ENCODE measurements at regions not wholly inside any gene's neighbourhood (a gene's known extent, or its start where the extent isn't known, plus 50 kb on each side); places are given as distances from the start of the nearest gene placed in this dataset.
"Not testable (repeated sequence)": the region's sequence is repeated elsewhere in the genome, so short reads cannot be mapped to it uniquely, and the experiment has no call there.

DNA sequence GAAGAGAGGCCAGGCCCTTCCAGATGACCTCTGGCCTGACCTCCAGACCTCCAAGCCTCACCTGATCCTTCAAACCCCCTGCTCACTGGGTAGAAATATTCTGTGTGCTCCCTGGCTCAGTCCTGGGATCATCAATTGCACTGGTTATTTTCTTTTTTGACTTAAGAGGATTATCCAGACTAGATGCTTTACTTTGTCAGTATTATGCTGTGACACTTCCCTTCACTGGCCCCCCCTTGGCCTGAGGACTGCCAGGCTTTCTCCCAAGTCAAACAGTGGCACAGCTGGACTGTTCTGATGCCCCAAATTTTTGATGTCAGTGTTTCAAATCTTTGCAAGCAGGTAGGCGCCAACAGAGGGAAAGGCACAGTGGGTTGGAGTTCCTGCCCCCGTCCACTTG is 156.3 kb upstream of the SKOR2 start:
- no peak for DNase-seq (ENCODE audit: low spot score)

DNA sequence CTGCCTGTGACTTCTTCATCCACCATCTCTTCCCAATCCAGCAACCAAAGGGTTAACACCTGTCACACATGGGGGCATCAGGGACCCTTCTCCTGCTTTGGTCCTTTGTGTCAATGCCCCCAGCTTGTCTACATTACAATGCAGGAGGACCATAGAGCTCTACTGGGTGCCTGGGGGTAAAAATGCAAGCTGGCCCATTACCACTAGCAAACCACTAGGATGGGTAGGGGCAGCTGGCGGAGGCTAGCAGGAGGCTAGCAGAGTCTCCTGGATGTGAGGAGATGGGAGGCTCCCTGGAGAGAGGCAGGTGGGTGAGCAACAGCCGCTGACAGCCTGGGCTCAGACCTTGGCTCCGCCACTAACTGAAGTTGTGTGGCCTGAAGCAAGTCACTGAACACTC is 153.4 kb upstream of the SKOR2 start:
- DNase-seq (ENCODE audit: low spot score), result no peak

DNA sequence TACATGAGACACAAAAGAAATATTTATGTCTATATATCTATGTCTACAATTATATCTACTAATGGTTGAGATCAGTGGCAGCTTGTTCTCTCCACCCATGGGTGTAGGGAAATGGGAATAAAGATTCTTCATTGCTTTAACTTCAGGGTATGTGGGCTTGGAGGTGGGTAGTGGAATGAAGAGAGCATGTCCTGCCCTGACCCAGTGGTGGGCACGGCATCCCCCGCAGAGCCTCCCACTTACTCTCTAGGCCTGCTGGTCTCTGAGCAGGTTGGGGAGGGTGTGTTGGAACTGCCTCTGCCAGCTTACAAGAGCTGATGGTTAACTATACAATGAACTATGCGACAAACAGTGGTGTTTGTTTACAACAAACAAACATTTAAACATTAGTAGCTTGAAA is 152.5 kb upstream of the SKOR2 start:
- no peak for DNase-seq (ENCODE audit: low spot score)

DNA sequence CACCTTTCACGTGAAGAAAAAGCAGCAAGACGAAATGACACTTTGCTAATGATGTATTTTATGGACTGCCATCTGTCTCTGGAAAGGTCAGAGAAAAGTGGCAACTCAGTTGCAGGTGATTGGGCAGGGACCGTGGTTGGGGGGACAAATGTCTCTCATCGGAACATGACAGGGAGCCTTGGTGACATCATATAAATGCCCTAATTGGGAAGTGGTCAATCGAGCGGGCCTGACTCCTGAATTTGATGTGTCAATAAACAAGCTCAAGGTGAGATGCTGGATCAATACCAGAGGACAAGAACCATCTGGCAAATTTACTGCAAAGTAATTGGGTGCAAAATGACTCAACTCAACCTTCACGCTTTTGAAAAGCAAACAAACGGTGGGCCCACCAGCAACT is 151.9 kb upstream of the SKOR2 start:
- no peak for DNase-seq (ENCODE audit: low spot score)

DNA sequence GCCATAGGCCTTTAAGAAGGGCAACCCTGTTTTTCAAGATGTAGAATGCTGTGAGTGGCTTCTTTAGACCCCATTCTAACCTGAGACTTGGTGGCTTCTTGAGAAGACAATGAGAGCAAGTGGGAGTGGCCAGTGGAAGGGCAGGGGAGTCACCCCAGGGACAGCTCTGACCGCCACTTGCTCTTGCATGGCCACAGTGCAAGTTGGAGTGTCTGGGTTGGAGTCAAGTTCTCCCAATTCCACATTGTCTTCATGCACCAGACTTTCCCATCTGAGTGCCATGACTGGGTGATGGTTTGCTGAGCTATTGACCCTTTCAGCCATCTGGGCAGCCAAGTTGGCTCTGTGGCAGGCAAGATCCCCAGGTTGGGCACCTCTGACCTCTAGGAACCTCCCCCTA is 148.0 kb upstream of the SKOR2 start:
- no peak for DNase-seq (ENCODE audit: low spot score)

DNA sequence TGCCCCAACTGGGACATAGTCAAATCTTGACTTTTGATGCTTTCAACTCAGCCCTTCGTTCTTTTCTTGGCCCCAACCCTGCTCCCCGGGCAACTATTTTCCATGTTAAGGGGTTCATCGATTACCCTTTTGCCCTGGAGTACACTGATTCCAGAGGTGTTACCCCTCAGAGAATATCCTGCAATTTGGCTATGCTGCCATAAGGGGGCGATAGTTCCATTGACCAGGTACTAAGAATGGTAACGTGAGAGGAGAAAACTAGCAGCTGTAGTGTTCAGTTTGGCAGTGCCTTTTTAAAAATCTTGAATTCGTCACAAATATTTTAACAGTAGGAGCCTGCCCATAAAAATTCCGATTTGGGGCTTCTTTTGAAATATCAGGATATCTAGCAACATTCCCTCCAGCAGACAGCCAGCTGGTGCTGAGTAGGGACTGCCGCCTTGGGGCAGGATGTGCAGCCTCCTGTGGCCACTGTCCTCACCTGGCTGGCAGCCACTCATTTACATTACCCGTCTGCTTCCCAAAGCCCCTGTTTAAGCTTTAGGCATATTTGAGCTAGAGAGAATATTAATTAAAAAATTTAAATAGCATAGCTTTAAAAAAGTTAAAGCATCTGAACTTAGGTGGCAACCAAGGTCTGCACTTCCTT is 146.3 kb upstream of the SKOR2 start:
- no peak for DNase-seq (ENCODE audit: low spot score)

DNA sequence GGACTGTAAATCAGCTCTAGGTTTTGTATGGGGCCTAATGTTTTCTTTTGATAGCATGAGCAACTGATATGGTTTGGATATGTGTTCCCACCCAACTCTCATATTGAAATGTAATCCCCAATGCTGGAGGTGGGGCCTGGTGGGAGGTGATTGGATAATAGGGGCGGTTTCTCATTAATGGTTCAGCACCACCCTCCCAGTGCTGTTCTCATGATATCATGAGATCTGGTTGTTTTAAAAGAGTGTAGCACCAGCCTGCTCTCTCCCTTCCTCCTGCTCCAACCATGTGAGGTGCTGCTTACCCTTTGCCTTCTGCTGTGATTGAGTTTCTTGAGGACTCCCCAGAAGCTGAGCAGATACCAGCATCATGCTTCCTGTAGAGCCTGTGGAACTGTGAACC is 140.2 kb upstream of the SKOR2 start:
- DNase-seq (ENCODE audit: low spot score), result no peak

DNA sequence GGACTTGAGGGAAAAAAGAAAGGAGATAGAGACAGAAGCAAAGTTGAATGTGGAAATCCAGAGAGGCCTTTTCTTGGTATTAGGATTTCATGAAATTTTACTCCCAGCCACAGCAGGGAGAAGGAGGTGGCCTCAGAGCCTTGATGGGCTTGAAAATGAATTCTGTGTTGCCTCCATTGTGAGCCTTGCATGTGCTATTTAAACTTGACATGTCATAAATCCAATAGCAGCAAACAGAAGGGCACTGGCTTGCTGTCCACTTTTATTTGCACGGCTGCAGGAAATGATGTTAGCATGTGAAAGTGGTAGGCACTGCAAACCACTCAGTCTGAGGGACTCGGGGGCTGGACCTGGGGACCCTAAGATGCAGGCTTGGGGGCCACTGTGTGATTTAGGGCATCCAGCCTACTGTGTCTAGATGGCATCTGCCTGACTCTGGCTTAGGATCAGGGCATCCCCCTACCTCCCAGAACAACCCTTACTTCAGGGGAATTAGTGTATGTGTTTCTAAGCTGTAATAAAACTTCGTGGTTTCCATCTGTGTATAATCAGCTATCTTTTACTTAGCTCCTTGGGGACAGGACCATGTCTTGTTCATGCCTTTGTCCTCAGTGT is 139.1 kb upstream of the SKOR2 start:
- DNase-seq (ENCODE audit: low spot score), result no peak

DNA sequence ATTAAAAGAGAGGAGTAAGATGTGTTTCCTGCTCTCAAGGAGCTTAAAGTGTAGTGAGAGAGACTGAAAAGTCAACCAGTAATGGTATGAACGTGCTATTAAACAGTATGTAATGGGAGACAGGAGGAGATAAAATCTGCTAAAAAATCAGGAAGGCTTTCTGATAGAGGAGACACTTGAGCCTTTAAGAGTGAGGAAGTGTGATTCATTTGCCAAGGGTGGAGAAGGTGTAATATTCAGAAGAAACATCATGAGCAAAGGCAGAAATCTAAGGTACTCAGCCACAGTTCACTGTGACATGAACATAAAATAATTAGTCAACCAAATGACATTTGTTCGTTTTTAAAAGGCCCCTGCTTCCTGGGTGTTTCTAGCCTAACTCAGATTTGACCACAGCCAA is 137.8 kb upstream of the SKOR2 start:
- no peak for DNase-seq (ENCODE audit: low spot score)

DNA sequence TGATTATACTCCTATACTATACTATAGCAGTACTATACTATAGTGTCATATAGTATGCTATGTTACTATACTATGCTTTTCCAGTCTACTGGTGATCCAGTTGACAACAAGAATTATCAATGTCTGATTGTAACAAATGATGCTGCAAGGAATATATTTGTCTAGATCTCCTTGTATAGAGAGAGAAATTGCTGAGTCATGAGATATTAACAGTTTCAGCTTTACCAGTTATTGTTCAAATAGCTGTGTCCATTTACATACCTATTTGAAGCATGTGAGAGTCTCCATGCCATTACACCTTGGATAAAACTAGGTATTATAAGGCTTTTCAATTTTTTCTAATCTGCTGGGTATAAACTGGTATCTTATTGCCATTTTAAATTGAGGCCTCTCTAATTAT is 136.4 kb upstream of the SKOR2 start:
- DNase-seq (ENCODE audit: low spot score), result no peak

DNA sequence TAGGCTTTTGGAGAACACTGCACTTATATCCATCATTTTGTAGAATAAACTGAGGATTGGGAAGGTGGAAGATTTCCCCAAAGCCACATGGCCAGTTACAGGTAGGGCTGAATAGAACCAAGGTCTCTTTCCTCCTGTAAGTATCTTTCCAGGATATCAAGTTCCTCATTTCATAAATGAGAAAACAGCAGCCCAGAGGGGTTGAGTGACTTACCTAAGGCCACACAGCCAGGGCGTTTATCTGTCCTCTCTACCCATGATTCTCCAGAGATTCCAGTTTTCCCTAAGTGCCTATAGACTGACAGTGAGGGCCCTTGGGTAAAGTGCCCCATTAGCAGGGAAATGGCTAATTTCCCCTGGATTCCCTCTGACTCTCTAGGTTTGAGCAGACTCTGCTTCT is 132.3 kb upstream of the SKOR2 start:
- DNase-seq (ENCODE audit: low spot score), result no peak

DNA sequence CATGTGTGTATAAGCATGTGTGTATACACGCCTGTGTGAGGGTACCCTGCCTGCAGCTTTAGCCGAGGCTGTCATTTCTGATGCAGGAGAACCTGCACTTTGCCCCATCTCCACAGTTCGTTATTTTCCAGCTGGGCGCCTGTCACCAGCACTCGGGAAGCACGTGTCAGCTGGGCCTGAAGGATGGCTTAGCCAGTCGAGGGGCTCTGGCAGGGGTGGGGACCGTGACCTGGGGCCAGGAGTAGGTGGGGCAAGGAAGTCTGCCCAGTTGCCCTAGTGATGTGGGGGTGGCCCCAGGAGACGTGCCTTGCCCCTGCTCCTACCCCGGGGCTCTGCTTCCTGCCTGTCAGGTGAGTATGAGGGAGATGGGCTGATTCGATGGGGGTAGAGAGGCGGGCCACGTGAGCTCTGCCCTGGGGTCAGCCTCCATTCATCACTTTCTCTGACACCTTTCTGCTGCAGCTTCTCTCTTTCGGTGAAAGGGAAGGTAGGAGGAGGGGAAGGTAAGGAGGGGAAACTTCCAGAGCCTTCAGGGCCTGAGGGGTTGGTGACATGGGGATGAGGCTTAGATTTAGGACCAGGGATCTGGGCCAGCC is 130.6 kb upstream of the SKOR2 start:
- DNase-seq (ENCODE audit: low spot score), result no peak

DNA sequence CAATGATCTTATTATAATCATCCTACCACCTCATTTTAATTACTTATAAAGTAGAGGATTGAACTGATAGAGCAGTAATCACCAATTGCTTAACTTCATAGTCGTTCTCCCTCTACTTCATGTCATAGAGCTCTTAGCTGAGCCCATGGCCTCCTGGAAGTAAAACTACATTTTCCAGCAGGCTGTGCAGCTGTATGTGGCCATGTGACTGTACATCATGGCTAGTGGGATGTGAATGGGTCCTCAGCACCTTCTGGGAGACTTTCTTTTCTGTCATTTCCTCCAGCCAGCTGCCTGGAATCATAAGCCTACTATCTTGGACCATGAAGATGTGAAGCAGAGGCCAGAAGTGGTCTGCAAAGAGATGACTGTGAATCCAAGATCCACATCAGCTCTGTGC is 128.7 kb upstream of the SKOR2 start:
- DNase-seq (ENCODE audit: low spot score), result no peak

DNA sequence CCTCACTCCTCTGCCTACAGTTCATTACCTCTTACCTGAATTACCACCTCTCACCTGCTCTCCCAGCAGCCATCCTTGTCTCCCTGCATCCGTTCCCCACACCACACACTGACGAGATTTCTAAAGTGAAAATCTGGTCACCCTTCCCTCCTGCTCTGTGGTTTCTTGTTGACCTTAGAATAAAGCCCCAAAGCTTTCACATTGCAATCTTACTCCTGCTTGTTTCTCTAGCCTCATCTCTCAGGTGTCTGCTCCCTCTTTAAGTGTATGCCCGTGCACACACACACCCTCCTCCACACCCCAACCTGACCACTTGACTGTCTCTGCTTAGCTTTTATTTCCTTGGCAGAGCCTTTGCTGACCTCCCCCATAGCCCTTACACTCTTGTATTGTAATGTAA is 122.0 kb upstream of the SKOR2 start:
- no peak for DNase-seq (ENCODE audit: low spot score)

DNA sequence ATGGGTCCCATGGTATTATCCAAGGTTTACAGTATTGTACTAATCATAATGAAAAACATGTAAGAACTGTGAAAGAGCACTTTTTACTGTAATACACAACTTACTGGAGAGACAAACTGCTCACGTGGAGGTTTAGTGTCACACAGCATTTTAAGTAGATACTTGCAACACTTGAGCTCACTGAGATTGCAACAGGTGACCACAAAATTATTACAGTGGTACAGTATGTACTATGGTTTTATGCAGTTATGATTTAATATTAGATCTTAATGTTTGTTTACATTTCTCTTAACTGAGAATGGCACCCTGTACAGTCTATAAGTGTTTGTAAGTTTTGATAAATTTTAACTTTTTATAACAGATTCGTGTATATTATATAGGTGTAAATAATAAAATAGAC is 118.6 kb upstream of the SKOR2 start:
- DNase-seq (ENCODE audit: low spot score), result no peak

DNA sequence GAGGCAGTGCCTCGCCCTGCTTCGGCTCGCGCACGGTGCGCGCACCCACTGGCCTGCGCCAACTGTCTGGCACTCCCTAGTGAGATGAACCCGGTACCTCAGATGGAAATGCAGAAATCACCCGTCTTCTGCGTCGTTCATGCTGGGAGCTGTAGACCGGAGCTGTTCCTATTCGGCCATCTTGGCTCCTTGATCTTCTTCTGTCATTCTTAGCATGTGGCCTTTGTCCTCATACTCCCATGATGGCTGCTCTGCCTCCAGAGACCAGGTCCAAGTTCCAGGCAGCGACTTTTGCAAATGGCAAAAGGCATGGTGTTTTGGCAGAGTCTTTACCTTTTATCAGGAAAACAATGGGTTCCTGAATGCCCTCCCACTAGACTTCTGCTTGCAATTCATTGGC is 102.6 kb upstream of the SKOR2 start:
- not testable (repeated sequence) for DNase-seq (ENCODE audit: low spot score)

DNA sequence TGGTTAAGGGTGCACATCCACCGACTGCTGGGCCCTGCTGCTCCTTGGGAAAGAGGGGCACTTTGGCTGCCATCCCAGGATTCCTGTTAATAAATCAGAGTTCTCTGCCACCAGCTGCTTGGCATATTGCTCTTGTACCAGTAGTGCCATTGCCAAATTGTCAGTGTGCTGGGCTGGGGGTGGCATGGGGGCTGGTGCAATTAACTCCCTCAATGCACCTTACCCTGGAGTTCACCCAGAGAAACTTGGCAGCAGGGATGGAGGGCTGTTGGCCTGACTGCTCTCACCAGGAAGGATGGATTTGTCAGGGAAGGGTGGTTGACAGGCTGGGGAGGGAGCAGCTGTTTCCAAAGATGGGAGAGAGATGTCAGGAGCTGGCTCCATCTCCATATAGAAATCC is 94.6 kb upstream of the SKOR2 start:
- DNase-seq (ENCODE audit: low spot score), result no peak

DNA sequence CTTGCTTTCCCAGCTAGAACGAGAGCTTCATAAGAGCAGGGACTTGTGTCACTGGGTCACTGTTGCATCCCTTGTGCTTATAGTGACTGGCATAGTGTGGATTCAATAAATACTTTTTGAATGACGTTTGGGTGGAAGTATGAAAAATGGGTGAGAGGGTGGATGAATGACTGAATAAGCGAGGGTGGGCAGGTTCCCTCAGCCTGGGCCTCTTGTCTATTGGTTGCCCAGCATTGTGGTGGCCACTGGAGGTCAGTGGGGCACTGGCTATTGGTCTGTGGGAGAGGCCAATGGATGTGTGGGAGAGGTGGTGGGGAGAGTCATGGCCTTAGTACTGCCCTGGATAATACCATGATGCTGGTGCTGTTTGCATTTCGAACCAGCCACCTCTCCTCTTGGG is 93.8 kb upstream of the SKOR2 start:
- DNase-seq (ENCODE audit: low spot score), result peak; percentile 31

DNA sequence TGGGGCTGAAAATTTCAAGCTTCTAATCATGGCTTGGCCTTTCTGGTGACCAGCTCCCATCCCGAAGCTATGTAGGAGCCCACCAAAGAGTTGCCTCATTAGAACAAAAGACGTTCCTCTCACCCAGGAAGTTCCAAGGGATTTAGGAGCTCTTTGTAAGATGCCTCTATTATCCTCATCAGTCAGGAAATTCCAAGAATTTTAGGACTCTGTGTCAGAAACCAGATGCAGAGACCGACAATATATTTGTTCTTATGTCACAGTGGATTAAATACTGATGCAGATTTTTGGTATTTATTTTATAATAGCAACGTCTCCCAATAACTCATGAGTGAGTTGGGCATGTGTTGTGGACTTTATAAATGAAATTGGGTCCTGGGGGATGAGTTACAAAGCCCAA is 91.8 kb upstream of the SKOR2 start:
- DNase-seq (ENCODE audit: low spot score), result peak; percentile 32

DNA sequence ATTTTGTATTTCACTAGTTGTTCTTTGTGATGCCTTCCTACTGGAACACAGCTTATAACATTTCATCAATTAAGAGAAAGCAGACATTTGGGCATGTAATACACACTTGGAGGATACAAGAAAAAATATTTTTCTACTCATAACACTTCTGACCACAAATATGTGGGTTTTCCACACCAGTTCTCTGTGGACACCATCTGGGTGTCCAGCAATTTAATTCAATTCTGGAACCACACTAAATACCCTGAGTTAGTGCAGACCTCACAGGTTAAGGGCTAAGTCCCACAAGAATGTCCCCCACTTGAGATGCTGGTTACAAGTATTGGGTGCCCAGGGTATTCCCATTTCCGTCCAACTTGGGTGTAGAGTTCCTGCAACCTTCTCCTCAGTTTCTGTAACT is 91.1 kb upstream of the SKOR2 start:
- DNase-seq (ENCODE audit: low spot score), result no peak

DNA sequence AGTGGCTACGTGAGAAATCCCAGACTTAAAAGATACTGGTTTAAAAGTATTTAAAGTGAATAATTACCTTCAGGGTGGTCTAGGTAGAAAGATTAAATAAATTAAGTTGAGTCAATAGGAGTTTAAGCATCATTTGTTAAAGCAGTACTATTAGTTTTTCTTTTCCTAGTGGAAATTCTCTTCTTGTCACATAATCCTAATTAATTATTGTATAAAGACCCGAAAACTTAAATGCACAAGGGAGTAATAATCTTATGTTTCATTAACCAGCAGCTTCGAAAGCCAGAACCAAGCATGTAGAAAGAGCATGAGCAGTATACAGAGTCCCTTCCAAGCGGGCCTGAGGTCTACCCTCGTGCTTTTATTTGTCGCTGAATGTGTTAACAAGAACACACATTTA is 90.2 kb upstream of the SKOR2 start:
- DNase-seq (ENCODE audit: low spot score), result no peak

DNA sequence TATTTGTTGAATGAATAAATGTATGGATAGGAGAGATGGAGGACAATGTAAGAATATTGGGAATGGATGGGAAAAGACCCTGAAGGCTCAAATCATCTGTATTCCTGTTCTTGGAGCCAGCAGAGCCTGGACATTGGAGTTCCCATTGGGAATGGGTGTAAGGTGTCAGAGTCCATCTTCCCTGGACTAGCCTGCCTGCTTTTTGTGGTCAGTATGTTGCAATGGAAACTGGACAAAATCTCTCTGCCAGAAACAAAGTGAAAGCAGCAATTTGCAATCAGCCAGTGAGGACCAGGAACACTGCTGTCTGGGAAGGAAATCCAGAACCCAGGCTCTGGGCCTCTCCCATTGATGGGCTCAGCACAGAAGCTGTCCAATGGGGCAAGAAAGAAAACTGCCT is 83.5 kb upstream of the SKOR2 start:
- peak; percentile 9 for DNase-seq (ENCODE audit: low spot score)

DNA sequence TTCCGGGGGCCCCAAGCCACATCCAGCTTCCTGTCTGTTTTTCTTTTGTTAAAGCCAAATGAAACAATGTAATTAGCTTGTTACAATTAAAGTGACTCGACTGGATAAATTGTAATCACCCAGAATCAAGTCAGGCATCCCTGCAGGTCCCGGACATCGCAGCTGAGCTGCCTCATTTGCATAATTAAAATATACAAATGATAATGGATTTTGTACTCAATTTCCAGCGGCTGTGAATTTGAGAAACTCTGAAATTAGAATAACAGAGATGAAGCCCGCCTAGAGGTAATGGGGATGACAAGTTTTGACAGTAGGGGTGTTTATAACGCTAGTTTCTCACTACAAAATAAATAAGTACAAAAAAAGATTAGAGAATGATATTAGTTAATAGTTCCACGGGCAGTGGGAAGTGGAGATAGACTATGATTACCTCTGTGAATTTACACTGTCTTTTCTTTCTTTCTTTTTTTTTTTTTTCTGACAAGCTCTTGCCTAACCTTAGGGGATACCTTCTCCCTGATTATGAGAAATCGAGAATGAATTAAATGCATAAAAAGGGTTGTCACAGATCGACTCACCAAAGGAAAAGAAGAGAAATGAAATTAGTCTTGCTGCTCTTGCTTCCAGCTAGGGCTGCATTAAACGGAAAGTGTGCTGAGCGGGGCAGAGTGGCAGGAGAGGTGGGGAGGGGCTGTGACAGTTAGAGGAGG is 82.6 kb upstream of the SKOR2 start:
- DNase-seq (ENCODE audit: low spot score), result no peak
